ENCODE measurements at regions not wholly inside any gene's neighbourhood (a gene's known extent, or its start where the extent isn't known, plus 50 kb on each side); places are given as distances from the start of the nearest gene placed in this dataset.
"Not testable (repeated sequence)": the region's sequence is repeated elsewhere in the genome, so short reads cannot be mapped to it uniquely, and the experiment has no call there.

DNA sequence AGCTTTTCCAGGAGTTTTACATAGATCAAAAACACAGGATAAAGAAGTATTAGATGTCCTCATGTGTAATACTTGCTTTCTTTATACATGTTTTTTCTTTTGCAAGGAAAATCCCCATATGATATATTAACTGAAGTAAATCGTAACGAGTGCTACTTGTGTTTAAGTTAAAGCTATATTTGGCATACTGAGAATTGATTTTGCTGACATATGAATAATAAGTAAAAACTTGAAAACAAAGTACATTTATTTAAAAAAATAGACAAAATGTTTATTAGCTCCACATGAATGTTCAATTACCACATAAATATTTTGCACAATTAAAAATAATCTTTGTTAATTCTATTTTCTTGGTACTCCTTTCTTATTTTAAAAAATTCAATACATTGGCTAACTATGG is 884.7 kb downstream of the FSTL5 start:
- DNase-seq = no peak
- no peaks in the 10 kb centered on the region for H3K4me1 ChIP-seq
- H3K9me3 ChIP-seq = no peaks in the 10 kb centered on the region
- no peak for ATAC-seq
- H3K27ac ChIP-seq = no peak overlapping the region
- 29 to 37% methylated on average over 2 of the region's 2 CpGs for WGBS, 2 donors
- no peak overlapping the region for H3K4me3 ChIP-seq
- no peaks in the 10 kb centered on the region for H3K27me3 ChIP-seq
- TF ChIP-seq, protein P1, sequence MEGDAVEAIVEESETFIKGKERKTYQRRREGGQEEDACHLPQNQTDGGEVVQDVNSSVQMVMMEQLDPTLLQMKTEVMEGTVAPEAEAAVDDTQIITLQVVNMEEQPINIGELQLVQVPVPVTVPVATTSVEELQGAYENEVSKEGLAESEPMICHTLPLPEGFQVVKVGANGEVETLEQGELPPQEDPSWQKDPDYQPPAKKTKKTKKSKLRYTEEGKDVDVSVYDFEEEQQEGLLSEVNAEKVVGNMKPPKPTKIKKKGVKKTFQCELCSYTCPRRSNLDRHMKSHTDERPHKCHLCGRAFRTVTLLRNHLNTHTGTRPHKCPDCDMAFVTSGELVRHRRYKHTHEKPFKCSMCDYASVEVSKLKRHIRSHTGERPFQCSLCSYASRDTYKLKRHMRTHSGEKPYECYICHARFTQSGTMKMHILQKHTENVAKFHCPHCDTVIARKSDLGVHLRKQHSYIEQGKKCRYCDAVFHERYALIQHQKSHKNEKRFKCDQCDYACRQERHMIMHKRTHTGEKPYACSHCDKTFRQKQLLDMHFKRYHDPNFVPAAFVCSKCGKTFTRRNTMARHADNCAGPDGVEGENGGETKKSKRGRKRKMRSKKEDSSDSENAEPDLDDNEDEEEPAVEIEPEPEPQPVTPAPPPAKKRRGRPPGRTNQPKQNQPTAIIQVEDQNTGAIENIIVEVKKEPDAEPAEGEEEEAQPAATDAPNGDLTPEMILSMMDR (IDR thresholded peaks at IDR 0.05) = no peak
- no peak for TF ChIP-seq POLR2A (IDR thresholded peaks at IDR 0.05)
- intact Hi-C loops (cut with DNase I) = no loop called here
- H3K36me3 ChIP-seq (replicated peaks in 1 of 2; ENCODE audit: insufficient read depth in 1 of 2, low read depth in 2 of 2) = no peaks in the 10 kb centered on the region

DNA sequence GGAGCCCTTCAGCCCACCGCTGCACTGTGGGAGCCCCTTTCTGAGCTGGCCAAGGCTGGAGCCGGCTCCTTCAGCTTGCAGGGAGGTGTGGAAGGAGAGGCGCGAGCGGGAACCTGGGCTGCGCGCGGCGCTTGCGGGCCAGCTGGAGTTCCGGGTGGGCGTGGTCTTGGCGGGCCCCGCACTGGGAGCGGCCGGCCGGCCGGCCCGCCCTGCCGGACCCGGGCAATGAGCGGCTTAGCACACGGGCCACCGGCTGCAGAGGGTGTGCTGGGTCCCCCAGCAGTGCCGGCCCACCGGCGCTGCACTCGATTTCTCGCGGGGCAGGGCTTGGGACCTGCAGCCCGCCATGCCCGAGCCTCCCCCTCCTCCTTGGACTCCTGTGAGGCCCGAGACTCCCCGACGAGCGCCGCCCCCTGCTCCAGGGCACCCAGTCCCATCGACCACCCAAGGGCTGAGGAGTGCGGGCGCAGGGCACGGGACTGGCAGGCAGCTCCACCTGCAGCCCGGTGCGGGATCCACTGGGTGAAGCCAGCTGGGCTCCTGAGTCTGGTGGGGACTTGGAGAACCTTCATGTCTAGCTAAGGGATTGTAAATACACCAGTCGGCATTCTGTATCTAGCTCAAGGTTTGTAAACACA is 886.5 kb downstream of the FSTL5 start:
- H3K27ac ChIP-seq; H3K4me1 ChIP-seq; H3K9me3 ChIP-seq; DNase-seq; intact Hi-C loops (cut with DNase I); H3K4me3 ChIP-seq; ATAC-seq; H3K36me3 ChIP-seq (replicated peaks in 1 of 2; ENCODE audit: insufficient read depth in 1 of 2, low read depth in 2 of 2); H3K27me3 ChIP-seq: not testable (repeated sequence)
- WGBS, 2 donors = 79 to 99% methylated on average over 9 to 14 of the region's 44 CpGs

DNA sequence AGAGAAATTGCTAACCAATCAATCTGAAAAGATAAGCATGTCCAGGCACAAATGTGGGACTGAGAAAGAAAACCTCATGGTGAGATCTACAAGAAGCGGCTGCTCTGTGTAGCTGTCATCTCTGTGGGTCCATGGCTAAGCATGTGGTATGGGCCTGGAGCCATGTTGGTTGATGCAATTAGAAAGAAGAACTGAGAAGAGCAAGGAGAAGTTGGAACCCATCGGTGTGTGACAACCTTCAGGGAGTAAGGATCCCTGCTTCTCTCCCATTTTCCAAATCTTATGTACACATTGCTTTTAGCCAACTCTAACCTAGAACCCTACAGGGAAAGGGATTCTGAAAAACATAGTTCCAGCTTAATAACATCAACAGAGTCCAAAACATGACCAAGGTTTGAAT is 890.2 kb downstream of the FSTL5 start:
- DNase-seq = no peak
- 93 to 96% methylated on average over 2 of the region's 2 CpGs for WGBS, 2 donors
- ATAC-seq = no peak

DNA sequence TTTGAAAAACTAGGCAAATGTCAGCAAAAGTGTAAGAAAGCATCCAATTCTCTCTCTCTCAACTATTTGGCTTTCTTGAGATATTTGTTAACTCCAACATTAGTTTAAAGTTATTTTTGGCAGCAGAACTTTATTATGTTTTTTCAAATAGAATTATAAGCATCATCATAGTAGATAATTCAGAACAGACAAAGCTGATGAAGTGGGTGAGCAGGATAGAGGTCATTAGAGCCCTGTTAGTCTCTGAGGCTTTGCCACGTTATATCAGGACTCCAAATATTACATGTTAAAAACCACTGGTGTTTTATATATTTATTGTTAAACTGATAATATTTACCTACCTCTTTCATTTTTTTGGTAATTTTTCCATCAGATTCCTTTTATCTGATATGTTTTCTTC is 903.0 kb downstream of the FSTL5 start:
- intact Hi-C loops (cut with DNase I) = no loop called here
- TF ChIP-seq, protein P1 (IDR thresholded peaks at IDR 0.05) = no peak
- TF ChIP-seq POLR2A (IDR thresholded peaks at IDR 0.05) = no peak
- Histone ChIP-seq H3K4me1 (no peaks in the 10 kb centered on the region), H3K27me3 (no peaks in the 10 kb centered on the region), H3K9me3 (peaks cover 0 to 13% (median 0%) of the 10 kb centered on the region in 3 donors), H3K36me3 (replicated peaks in 1 of 2; ENCODE audit: insufficient read depth in 1 of 2, low read depth in 2 of 2) (no peaks in the 10 kb centered on the region), H3K27ac (no peak overlapping the region), H3K4me3 (no peak overlapping the region)
- 70 to 78% methylated on average over 1 of the region's 1 CpG for WGBS, 2 donors
- ATAC-seq (no peak), DNase-seq (no peak)

More for the DNA sequence above, 890.2 kb downstream of the FSTL5 start:
- H3K9me3 ChIP-seq = no peaks in the 10 kb centered on the region
- no peak for TF ChIP-seq POLR2A (IDR thresholded peaks at IDR 0.05)
- TF ChIP-seq, protein P1 (IDR thresholded peaks at IDR 0.05) = no peak
- intact Hi-C loops (cut with DNase I) = no loop called here
- no peaks in the 10 kb centered on the region for H3K27me3 ChIP-seq
- no peaks in the 10 kb centered on the region for H3K4me1 ChIP-seq
- H3K27ac ChIP-seq = no peak overlapping the region
- H3K4me3 ChIP-seq = no peak overlapping the region
- no peaks in the 10 kb centered on the region for H3K36me3 ChIP-seq (replicated peaks in 1 of 2; ENCODE audit: insufficient read depth in 1 of 2, low read depth in 2 of 2)

DNA sequence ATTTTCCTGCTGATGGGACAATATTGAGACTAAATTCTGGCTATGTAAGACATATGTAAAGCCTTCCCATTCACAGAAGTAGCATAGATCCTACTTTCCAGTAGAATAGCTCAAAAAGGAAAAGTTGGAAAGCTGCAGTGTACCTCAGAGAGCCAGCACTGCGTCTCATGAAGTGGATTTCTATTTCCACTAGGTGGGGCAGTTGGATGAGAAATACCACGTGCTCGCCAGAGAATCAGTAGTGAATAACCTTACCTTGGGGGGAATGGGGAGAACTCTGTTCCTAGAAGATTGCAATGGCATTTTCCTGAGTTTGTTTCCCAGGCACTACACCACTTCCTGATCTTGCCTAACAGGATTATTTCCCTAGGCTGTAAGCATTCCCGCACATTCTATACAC is 907.1 kb downstream of the FSTL5 start:
- WGBS, 2 donors = 80 to 95% methylated on average over 4 of the region's 4 CpGs
- no peak for ATAC-seq
- Histone ChIP-seq H3K4me1 (no peaks in the 10 kb centered on the region), H3K4me3 (no peak overlapping the region), H3K36me3 (replicated peaks in 1 of 2; ENCODE audit: insufficient read depth in 1 of 2, low read depth in 2 of 2) (no peaks in the 10 kb centered on the region), H3K27ac (no peak overlapping the region), H3K27me3 (no peaks in the 10 kb centered on the region), H3K9me3 (peaks cover 0 to 15% (median 0%) of the 10 kb centered on the region in 3 donors)
- DNase-seq = no peak
- TF ChIP-seq, protein P1 (IDR thresholded peaks at IDR 0.05) = peak in 1 of 7 experiments; percentile 26
- no peak for TF ChIP-seq POLR2A (IDR thresholded peaks at IDR 0.05)
- intact Hi-C loops (cut with DNase I) = no loop called here
